Stimulated activated CD4-positive, alpha-beta T cell treated with anti-CD3 and anti-CD28 coated beads, Interleukin-1b, Interleukin-23, amount 100 ng/mL, for 1 hour (primary cell): ENCODE measurements at regions not wholly inside any gene's neighbourhood (a gene's known extent, or its start where the extent isn't known, plus 50 kb on each side); places are given as distances from the start of the nearest gene placed in this dataset.
"Not testable (repeated sequence)": the region's sequence is repeated elsewhere in the genome, so short reads cannot be mapped to it uniquely, and the experiment has no call there.

ENCODE experiments used
- DNase-seq, 2 donors: peaks; one replicate each; pipeline ENCODE4 v3.0.0-alpha.2; 2020; ENCODE audit warnings: low read depth in 2 of 2

GRCh38 chr9:75539523-75539922, 350.9 kb upstream of the PCSK5 start:
- DNase-seq = no peak

GRCh38 chr9:75540185-75540584, 350.3 kb upstream of the PCSK5 start:
- DNase-seq = no peak

GRCh38 chr9:75541734-75542133, 348.7 kb upstream of the PCSK5 start:
- DNase-seq = no peak

- DNase-seq = no peak
Observed at GRCh38 chr9:75544815-75545214, 345.7 kb upstream of the PCSK5 start.

GRCh38 chr9:75545287-75545686, 345.2 kb upstream of the PCSK5 start:
- DNase-seq = no peak

GRCh38 chr9:75548871-75549270, 341.6 kb upstream of the PCSK5 start:
- DNase-seq = no peak

- no peak for DNase-seq
Observed at GRCh38 chr9:75551861-75552260, 338.6 kb upstream of the PCSK5 start.

GRCh38 chr9:75552941-75553340, 337.5 kb upstream of the PCSK5 start:
- no peak for DNase-seq

- not testable (repeated sequence) for DNase-seq
Observed at GRCh38 chr9:75566813-75567212, 323.7 kb upstream of the PCSK5 start.

- no peak for DNase-seq
Observed at GRCh38 chr9:75570538-75570937, 319.9 kb upstream of the PCSK5 start.

GRCh38 chr9:75574569-75574968, 315.9 kb upstream of the PCSK5 start:
- no peak for DNase-seq

GRCh38 chr9:75582870-75583269, 307.6 kb upstream of the PCSK5 start:
- no peak for DNase-seq

- DNase-seq = no peak
Observed at GRCh38 chr9:75588808-75589207, 301.7 kb upstream of the PCSK5 start.

- DNase-seq = no peak
Observed at GRCh38 chr9:75589497-75589896, 301.0 kb upstream of the PCSK5 start.

GRCh38 chr9:75591972-75592371, 298.5 kb upstream of the PCSK5 start:
- DNase-seq = no peak

GRCh38 chr9:75592586-75592985, 297.9 kb upstream of the PCSK5 start:
- no peak for DNase-seq

GRCh38 chr9:75593920-75594319, 296.6 kb upstream of the PCSK5 start:
- DNase-seq = no peak

- no peak for DNase-seq
Observed at GRCh38 chr9:75599126-75599525, 291.3 kb upstream of the PCSK5 start.

GRCh38 chr9:75601280-75601679, 289.2 kb upstream of the PCSK5 start:
- no peak for DNase-seq

- DNase-seq = no peak
Observed at GRCh38 chr9:75602060-75602459, 288.4 kb upstream of the PCSK5 start.

GRCh38 chr9:75604661-75605060, 285.8 kb upstream of the PCSK5 start:
- no peak for DNase-seq

GRCh38 chr9:75607521-75607920, 283.0 kb upstream of the PCSK5 start:
- no peak for DNase-seq

- no peak for DNase-seq
Observed at GRCh38 chr9:75609401-75609800, 281.1 kb upstream of the PCSK5 start.

GRCh38 chr9:75610246-75610645, 280.2 kb upstream of the PCSK5 start:
- DNase-seq = no peak

GRCh38 chr9:75612205-75612604, 278.3 kb upstream of the PCSK5 start:
- DNase-seq = no peak
